Mammary epithelial cell (primary cell): ENCODE measurements at regions not wholly inside any gene's neighbourhood (a gene's known extent, or its start where the extent isn't known, plus 50 kb on each side); places are given as distances from the start of the nearest gene placed in this dataset.

Experiments used
- EZH2 ChIP-seq: IDR thresholded peaks from 2 replicates; pipeline ENCODE4 v1.6.1; 2012; ENCODE audit warnings: low read length, inconsistent platforms, borderline replicate concordance
- TF ChIP-seq, protein P1 (sequence below), 2 donors: IDR thresholded peaks in 1 of 2; conservative IDR thresholded peaks in 1 of 2; 2 replicates each; pipeline ENCODE4 v1.5.1; 2011 to 2012; ENCODE audit warnings: inconsistent platforms in 2 of 2, low read length in 2 of 2, mild to moderate bottlenecking in 2 of 2, control low read depth in 1 of 2, low read depth in 1 of 2; ENCODE audit not compliant: insufficient read depth in 1 of 2; ENCODE audit errors: extremely low read depth in 1 of 2

DNA sequence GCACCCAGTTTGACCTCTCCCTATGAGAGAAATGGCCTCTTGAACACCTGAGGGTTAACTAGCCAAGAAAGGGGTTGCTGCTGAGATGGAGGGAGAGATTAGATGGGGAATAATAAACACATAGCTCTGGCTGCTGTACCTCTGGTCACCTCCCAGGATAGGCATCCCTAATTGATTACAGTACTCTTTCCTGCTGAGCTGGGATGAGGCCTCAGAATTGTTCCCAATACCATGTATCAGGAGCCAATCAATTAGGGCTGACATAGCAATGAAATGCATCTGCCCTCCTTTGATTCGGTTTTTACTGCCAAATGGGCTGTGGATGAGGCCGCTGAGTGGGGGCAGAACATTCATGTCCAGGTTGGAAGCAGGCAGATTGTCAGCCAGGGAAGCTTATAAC is 339.4 kb upstream of the SLCO3A1 start:
- TF ChIP-seq, protein P1, sequence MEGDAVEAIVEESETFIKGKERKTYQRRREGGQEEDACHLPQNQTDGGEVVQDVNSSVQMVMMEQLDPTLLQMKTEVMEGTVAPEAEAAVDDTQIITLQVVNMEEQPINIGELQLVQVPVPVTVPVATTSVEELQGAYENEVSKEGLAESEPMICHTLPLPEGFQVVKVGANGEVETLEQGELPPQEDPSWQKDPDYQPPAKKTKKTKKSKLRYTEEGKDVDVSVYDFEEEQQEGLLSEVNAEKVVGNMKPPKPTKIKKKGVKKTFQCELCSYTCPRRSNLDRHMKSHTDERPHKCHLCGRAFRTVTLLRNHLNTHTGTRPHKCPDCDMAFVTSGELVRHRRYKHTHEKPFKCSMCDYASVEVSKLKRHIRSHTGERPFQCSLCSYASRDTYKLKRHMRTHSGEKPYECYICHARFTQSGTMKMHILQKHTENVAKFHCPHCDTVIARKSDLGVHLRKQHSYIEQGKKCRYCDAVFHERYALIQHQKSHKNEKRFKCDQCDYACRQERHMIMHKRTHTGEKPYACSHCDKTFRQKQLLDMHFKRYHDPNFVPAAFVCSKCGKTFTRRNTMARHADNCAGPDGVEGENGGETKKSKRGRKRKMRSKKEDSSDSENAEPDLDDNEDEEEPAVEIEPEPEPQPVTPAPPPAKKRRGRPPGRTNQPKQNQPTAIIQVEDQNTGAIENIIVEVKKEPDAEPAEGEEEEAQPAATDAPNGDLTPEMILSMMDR (conservative IDR thresholded peaks at IDR 0.05 in 1 of 2, IDR thresholded peaks at IDR 0.05 in 1 of 2; ENCODE audit: extremely low read depth in 1 of 2, insufficient read depth in 1 of 2, low read depth in 1 of 2, low read length in 2 of 2) = no peak
- no peak for TF ChIP-seq EZH2
